ENCODE measurements at regions not wholly inside any gene's neighbourhood (a gene's known extent, or its start where the extent isn't known, plus 50 kb on each side); places are given as distances from the start of the nearest gene placed in this dataset.
"Not testable (repeated sequence)": the region's sequence is repeated elsewhere in the genome, so short reads cannot be mapped to it uniquely, and the experiment has no call there.

DNA sequence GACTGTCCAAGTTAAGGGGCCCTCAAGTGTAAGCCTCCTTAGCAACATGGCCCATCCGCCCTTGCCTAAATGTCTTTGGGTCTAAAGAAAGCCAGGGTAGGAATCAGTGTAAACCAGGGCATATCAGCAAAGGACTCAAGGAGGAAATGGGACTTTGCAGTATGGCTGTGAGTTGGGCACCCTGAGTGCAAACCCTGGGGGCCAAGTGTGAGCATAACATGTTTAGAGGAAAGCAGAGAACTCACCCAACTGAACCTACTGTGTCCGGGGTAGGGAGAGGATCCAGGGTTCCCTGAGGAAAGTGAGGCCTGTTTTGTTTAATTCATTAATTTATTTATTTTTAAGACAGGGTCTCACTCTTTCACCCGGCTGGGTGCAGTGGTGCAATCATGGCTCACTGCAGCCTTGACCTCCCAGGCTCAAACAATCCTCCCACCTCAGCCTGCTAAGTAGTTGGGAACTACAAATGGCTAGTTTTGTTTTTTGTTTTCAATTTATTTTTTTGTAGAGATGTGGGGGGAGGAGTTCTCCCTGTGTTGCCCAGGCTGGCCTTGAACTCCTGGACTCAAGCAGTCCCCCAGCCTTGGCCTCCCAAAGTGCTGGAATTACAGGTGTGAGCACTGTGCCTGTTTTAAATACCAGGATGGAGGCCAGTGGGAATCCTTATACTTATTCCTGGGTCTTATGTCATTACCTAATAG lies 51.0 kb upstream of the ACTR3 start:
- DNase-seq: no peak

DNA sequence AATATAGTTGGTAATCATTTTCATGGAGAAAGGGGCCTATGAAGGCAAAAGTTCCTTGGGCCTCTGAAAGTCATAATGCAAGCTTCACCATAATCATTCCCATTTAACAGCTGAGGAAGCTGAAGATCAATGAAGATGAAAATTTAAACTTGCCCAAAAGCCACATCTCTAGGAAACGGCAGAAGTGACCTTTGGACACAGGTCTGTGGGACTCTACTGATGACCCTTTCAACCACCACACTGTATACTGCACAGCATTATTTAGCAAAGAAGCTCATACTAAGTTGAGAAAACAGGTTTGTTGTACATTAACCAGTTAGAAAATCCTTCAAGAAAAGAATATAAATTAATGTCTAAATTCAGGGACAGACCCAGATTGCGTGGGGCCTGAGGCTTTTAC lies 51.6 kb upstream of the ACTR3 start:
- no peak for DNase-seq

DNA sequence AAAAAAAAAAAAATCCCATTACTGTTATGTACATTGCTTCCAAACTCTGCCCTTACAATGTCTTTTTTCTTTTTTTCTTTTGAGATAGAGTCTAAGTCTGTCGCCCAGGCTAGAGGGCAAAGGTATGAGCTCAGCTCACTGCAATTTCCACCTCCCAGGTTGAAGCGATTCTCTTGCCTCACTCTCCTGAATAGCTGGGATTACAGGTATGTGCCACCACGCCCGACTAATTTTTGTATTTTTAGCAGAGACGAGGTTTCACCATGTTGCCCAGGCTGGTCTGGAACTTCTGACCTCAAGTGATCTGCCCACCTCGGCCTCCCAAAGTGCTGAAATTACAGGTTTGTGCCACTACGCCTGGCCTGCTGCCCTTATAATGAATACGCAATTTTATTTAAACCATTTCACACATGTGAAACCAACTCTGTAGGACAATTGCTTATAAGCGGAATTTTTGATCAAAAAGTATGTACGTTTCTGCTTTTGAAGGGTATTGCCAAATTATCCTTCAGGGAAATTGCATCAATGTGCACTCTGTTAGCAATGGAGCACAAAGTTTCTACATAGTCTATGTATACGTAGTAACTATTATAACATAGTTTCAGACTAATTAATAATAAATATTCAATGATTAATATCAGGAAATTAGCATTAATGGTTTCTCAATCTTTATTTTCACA lies 55.7 kb upstream of the ACTR3 start:
- no peak for DNase-seq

DNA sequence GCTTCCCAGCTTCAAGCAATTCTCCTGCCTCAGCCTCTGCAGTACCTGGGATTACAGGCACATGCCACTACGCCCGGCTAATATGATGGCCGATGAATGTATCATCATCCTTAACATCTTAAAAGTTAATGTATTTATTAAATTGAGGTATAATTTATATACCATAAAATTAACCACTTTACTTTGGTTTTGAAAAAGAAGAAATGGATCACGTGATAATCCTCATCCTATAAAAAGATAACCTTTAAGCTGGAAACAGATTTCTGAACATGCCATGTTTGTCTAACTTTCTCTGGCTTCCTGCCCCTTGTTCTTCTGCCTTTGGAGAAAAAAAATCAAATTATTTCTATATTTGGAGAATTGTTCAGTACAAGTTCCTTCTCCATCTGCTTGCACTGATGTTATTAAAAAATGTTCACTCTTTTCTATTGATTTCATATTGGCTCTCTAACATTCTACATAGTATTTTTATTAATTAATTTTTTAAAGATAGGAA lies 57.0 kb upstream of the ACTR3 start:
- no peak for DNase-seq

DNA sequence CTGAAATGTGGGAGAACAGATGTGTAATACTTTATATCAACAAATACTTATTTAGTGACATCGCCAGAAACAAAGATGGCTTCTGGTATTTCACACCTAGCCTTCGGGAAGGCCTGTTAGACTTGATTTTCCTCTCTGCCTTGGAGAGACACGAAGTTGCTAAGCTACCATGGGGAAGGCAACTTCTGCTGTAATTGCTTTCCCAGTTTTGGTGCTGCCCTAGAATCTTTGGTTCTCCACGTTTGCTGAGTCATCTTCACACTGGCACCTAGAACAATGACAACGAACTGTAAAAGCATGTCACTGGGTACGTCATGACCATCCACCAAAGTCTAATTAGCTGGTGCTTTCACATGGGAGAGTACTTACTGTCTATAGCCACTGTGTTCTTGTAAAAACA lies 58.7 kb upstream of the ACTR3 start:
- DNase-seq: no peak

DNA sequence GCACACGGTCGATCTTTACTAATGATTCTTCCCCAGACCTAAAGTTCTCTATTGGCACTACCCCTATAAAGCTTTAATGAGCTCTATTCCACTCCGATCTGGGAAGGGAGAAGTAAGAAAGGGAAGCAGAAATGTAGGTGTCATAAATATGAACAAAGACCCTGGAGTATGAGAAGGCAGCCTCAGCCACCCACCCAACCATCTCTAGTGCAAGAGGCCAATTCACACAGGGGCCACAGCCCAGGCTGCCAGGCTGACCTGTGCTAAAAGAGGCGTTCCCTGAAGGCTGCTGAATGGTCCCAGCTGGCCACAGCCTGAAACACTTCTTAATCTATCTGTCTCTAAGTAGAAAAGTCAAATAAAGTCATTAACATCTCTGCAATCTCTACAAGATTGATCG lies 60.1 kb upstream of the ACTR3 start:
- DNase-seq: no peak

DNA sequence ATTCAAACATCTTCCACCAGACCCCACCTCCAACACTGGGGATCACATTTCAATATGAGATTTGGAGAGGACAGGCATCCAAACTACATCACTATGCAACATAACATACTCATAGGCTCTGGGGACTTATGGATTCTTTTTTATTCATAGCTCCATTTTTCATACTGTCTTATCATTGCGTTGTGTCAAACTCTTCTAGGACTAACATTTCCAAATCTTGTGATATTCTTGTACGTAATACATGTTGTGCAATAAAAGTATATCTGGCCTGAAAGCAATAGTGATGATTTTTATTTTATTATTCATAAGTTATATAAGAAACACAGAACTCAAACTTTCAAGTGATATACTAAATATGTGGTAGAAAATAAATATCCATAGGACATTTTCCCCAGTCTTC lies 60.6 kb upstream of the ACTR3 start:
- no peak for DNase-seq

DNA sequence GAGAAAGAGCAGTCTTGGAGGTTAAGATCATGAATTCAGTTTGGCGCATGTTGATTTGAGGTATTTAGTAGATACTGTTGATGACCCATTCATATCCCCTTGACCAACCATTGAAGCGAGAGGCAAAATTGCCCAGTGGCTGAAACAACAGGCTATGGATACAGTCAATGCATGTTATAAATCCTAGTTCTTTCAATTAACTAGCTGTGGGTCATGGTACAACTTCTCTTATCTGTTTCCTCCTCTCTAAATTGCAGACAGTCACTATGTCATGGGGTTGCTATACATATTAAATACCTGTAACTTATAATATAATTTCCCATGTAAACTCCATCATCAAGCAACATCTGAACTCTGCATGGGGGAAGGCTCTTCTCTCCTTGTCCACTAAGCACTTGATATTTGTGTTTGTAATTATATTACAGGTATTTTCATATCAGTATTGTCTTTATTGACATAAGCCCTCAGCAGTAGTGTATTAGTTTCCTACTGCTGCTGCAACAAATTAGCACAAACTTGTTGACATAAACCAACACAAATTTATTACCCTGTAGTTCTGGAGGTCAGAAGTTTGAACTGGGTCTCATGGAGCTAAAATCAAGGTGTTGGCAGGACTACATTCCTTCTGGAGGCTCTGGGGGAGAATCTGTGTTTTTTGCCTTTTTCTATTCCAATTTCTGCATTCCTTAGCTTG lies 61.7 kb upstream of the ACTR3 start:
- DNase-seq: no peak

DNA sequence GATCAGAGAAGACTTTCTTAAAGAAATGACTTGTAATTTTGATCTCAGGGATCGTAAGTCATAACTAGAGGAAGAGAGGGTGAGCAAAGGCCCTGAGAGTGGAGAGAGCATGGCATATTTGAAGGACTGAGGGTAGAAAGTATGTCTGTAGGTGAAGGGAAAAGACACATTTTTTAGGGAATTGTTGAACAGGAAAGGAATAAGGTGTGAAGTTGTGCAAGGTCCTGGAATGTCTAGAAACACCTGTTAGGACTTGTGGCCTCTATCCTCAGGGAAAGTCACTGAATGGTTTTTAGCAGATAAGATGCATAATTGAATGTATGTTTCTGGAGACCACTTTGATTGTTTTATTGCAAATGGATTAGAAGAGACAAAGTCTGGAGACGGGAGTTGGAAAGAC lies 62.5 kb upstream of the ACTR3 start:
- DNase-seq: no peak

DNA sequence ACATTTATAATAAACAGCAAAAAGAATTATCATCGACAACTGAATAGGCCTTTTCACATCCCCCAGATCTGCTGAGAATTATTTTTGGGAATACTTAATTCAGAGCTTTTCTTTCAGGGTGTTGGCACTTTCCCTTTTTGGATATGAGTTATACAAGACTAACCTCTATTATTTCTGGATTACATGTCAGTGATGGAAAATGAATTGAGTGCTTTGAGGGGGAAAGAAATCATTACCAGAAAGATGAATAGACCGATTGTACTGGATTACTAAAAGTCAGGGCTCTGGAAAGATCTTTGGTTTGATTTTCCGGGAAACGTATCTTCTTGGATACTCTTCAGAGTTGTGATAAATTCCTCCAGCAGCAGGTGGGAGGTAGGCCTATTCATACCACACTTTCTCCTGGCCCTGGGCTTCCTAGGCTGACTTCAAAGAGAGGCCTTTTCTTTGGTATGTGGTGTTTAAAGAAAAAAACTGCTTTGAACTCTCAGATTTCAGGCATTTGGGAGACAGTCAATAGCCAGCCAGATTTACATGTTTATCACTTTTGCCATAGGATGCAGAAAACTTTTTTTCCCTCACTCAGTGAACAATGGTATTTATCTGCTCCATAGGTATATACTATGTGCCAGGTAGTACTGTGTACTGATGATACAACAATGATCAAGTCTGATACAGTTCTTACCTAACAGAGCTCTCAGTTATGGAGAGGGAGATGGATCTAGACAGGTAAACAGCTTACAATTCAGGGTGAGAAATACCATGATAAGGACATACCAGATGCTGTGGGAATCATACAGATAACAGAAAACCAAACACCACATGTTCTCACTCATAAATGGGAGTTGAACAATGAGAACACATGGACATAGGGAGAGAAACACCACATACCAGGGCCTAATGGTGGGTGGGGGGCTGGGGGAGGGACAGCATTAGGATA lies 63.3 kb upstream of the ACTR3 start:
- no peak for DNase-seq

DNA sequence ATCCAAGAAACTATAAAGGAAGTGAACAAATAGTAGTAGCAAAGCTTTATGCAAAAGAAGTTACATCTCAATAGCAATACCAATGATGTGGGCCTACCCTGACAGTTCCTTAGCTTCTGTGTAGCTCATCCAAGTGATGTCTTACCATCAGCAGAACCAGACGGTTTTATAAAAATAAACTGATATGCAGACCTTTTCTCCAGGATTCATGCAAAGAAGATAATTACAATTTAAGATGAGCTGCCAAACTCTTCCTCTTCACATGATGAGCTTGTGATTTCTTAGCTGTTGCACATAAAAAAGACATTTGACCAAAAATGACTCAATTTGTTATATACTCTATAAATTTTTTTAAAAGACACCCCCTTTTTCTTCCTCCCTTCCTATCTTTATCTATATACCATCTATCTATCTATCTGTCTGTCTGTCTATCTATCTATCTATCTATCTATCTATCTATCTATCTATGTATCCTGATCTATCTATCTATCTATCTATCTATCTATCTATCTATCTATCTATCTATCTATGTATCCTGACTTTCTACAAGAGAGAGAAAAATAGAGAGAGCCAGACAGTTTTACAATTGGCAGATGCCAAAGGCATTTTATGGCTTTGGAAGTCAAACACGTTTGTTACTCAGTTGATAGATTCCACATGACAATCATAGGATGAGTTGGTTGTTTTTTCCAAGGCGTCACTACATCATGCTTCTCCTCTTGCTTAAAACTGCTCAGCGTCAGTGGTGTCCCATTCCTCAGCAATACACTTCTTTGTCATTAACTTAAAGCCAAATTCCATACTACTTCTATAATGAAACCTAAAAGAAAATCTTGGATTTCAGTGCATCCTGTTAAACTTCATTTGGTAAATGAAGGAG lies 65.9 kb upstream of the ACTR3 start:
- no peak for DNase-seq

DNA sequence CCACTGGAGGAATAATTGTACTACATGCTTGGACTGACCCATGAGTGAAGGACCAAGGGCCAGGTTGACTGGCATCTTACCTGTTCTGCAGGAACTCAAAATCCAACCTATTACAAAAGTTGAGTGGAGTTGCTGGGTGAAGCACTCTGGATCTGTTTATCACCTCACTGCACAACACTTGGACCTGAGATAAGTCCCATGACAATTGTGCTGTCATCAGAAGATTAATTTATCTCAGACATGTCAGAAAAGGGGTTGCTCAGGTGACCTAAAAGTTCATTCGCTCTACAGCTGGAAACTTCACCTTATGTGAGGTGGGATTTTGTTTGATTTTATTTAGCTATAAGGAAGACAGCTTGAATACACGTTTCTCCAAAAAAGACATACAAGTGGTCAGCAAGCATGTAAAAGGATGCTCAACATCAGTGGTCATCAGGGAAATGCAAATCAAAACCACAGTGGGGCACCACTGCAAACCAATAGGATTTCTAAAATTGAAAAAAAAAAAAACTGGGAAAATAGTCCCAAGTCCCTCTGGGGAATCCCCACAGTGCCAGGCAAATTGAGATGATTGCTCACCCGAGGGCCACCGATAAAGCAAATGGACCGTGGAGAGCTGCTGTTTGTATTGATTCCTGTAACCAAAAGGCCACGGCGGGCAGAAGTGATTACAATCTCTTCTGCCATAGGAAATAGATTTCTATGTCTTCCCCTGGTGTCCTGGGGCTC lies 65.8 kb upstream of the SLC35F5 start:
- no peak for DNase-seq

DNA sequence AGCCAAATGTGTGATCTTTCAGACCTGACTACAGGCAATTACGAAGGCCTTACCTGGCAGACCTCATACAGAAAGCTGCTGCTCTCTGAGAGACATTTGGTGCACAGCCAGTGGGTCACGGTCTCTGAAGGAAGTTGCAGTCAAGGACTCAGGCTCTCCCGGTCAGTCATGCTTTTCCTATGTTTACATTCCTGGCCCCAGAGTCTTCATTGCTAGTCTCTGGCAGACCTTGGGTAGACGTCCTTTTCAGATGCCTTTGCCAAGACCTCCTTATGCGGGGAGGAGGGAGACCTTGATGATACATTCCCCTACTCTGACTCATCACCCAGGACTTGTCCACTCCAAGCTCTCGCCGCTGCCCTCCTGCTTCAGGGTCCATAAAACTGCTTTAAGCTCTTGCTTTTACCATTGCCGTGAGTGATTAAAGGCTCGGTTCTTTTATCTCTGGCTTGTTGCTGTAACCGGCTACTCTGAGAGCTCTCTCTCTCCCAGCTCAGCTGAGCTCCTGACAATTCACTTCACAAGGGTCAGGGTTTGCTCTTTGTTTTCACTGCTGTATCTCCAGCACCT lies 62.0 kb upstream of the SLC35F5 start:
- peak; percentile 98 for DNase-seq

DNA sequence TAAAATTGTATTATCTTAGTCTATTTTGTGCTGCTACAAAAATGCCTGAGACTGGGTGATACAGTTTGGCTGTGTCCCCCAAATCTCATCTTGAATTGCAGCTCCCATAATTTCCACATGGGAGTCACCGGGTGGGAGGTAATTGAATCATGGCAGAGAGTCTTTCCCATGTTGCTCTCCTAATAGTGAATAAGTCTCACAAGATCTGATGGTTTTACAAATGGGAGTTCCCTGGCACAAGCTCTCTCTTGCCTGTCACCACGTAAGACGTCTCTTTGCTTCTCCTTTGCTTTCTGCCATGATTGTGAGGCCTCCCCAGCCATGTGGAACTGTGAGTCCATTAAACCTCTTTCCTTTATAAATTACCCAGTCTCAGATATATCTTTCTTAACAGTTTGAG lies 57.0 kb upstream of the SLC35F5 start:
- DNase-seq: not testable (repeated sequence)

DNA sequence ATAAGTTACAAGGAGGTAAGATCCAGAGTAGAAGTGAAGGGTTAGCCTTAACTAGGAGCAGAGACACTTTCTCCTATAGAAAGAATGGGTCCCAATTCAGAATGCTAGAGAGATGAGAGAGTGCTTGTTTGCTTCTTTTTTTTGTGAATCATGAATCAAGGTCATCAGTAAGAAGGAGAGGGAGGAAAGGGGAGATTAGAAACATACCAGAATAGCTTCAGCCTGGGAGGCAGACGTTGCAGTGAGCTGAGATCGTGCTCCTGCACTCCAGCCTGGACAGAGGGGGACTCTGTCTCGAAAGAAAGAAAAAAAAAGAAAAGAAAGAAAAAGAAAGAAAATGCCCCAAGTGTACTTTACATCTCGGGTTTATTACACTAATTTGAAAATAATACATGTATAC lies 55.8 kb upstream of the SLC35F5 start:
- DNase-seq: no peak

DNA sequence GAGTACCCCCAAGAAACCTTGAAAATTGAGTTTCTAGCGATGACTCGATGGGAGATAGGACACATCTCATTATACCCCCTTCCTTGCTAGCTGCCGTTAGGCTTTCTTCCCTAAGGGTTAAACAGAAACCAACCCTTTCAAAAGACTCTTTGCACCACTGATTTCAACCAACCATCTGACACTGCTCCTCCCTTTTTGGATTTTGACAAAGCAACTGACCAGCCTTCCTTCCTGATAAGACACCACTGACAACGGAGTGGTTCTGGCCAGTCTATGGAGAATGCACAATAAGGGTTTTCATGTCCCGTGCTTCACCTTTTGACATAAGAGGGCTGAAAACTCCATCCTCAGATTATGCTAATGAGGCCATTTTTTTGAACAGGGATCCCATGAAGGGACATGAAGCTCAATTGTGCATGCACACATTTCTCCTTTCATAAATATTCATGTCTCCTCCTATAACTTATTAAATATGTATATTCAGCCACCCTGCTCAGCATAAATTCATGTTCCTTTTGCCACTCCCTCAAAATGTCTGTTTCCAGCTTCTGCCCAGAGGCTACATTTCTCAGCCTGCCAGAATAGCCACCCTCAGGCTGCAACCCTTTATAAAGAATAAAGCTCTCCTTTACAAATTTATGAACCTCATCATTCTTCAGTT lies 52.8 kb upstream of the SLC35F5 start:
- no peak for DNase-seq

DNA sequence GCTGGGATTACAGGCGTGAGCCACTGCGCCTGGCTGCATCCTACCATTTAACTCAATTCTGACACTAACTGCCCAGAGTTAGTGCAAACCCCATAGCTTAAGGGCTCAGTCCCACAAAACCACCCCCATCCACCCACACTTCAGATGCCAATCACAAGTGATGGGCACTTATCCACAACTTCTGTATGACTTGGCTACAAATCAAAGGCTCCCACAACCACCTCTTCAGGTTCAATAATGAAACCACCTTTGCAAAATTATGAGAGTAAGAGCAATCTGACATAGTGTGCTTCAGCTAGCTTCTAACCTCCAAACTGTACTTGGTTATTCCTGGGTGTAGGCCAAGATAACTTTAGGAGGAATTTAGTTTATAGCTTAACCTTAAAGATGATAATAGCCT lies 51.3 kb upstream of the SLC35F5 start:
- no peak for DNase-seq

DNA sequence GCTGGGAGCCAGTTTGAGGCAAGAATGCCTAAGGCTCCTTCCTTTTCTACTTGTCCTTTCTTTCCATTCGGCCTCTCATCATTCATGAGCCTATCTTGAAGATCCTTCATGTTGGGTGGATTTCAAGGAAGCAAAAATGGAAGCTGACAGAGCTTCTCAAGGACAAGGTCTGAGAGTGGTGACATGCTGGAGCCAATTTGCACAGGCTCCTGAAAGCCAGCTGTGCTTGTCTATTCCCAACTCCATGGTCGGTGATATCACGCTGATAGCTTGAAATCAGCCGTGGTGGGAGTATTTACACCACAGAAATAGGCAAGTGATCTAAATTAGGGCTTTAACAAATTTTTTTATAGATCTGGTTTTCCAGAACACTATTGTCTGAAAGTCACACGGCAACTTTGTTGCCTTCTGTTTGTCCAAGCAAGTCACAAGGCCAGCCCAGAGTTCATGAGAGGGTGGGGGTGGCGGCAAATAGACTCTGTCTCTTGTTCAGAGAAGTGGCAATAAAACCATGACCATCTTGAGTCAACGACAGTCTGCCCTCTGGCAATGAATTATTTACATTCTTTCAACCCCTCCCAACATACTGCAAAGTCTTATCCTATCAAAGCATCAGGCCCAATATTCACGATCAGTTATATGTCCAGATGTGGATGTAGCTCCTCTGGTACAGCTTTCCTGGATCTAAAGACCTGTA lies 49.9 kb upstream of the SLC35F5 start:
- DNase-seq: no peak

All from HCEC 1CT (cell line).